ENCODE measurements at regions not wholly inside any gene's neighbourhood (a gene's known extent, or its start where the extent isn't known, plus 50 kb on each side); places are given as distances from the start of the nearest gene placed in this dataset.

DNA sequence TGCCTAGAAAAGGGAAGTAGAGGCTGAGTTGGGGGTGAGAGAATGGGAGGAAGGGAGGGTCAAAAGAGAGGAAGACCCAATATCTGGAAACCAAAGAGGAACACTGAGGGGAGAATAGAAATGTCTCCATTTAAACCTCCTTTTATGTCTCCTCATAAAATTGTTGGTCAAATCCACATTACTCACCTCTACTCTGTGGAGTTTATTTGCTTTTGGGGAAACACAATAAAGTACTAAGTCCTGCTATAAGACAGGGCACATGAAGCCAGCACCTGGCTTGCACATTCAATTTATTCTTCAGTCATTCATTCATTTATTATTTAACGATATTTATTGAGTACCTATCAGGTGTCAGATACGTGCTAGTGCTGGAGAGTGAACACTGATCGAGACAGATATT, 60.3 kb upstream of the NFE2L2 start (continued):
- TF ChIP-seq, protein P1, sequence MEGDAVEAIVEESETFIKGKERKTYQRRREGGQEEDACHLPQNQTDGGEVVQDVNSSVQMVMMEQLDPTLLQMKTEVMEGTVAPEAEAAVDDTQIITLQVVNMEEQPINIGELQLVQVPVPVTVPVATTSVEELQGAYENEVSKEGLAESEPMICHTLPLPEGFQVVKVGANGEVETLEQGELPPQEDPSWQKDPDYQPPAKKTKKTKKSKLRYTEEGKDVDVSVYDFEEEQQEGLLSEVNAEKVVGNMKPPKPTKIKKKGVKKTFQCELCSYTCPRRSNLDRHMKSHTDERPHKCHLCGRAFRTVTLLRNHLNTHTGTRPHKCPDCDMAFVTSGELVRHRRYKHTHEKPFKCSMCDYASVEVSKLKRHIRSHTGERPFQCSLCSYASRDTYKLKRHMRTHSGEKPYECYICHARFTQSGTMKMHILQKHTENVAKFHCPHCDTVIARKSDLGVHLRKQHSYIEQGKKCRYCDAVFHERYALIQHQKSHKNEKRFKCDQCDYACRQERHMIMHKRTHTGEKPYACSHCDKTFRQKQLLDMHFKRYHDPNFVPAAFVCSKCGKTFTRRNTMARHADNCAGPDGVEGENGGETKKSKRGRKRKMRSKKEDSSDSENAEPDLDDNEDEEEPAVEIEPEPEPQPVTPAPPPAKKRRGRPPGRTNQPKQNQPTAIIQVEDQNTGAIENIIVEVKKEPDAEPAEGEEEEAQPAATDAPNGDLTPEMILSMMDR (IDR thresholded peaks at IDR 0.05 in 2 of 3, conservative IDR thresholded peaks at IDR 0.05 in 1 of 3; ENCODE audit: borderline replicate concordance in 1 of 3, insufficient read depth in 1 of 3, low read depth in 2 of 3, low read length in 2 of 3), result no peak
- no peak for TF ChIP-seq SIN3A (IDR thresholded peaks at IDR 0.05; ENCODE audit: low read depth)
- no peak for TF ChIP-seq ZNF274 (IDR thresholded peaks at IDR 0.05; ENCODE audit: low read depth, low read length)
- TF ChIP-seq, protein P2, sequence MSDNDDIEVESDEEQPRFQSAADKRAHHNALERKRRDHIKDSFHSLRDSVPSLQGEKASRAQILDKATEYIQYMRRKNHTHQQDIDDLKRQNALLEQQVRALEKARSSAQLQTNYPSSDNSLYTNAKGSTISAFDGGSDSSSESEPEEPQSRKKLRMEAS (IDR thresholded peaks at IDR 0.05), result no peak
- no peak for TF ChIP-seq RAD21 (IDR thresholded peaks at IDR 0.05; ENCODE audit: low read depth)
- TF ChIP-seq POLR2AphosphoS5 (IDR thresholded peaks at IDR 0.05; ENCODE audit: low read depth, low read length), result no peak
- TF ChIP-seq, protein P3, sequence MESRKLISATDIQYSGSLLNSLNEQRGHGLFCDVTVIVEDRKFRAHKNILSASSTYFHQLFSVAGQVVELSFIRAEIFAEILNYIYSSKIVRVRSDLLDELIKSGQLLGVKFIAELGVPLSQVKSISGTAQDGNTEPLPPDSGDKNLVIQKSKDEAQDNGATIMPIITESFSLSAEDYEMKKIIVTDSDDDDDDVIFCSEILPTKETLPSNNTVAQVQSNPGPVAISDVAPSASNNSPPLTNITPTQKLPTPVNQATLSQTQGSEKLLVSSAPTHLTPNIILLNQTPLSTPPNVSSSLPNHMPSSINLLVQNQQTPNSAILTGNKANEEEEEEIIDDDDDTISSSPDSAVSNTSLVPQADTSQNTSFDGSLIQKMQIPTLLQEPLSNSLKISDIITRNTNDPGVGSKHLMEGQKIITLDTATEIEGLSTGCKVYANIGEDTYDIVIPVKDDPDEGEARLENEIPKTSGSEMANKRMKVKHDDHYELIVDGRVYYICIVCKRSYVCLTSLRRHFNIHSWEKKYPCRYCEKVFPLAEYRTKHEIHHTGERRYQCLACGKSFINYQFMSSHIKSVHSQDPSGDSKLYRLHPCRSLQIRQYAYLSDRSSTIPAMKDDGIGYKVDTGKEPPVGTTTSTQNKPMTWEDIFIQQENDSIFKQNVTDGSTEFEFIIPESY (IDR thresholded peaks at IDR 0.05; ENCODE audit: extremely low read depth, insufficient replicate concordance, low read length), result no peak

DNA sequence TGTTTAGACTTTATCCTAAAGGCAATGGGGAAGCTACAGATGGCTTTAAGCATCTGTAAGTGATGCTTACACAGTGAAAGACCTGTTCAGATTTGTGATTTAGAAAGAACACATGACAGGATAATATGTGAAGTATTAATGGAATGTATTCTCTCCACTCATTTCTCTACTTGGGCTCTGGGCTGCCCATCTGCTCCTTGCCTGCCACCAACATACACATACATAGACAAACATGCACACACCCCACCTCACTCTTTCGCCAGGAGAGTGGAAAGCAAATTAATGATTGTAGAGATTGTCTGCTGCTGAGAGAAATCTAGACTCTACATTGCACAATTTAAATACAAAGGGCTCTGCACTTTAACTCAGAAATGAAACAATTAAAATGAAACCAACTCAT, 61.0 kb upstream of the NFE2L2 start:
- BruUV-seq (replicated peaks), result no TSS peak
- ATAC-seq, result no peak
- Histone ChIP-seq H3K27me3 (ENCODE audit: insufficient read depth, low read length) (no peaks in the 10 kb centered on the region), H3K79me2 (ENCODE audit: insufficient read depth, low read length) (no peaks in the 10 kb centered on the region), H3K9ac (ENCODE audit: low read length) (no peak overlapping the region), H3K4me3 (replicated peaks in 1 of 2; ENCODE audit: low read depth in 1 of 2, low read length in 2 of 2) (no peak overlapping the region), H4K20me1 (ENCODE audit: insufficient read depth) (no peaks in the 10 kb centered on the region), H3K27ac (ENCODE audit: low read depth, low read length) (no peak overlapping the region), H3K4me2 (ENCODE audit: low read length) (no peak overlapping the region), H3K9me2 (ENCODE audit: insufficient read depth) (no peaks in the 10 kb centered on the region), H3K4me1 (ENCODE audit: control insufficient read depth in 1 of 2, insufficient read depth in 2 of 2, low read length in 2 of 2) (peaks cover 4 to 9% of the 10 kb centered on the region in 2 experiments; a peak in 3 of 4 replicates), H2AFZ (ENCODE audit: low read depth, low read length, poor library complexity, severe bottlenecking) (no peak overlapping the region), H3K9me3 (ENCODE audit: control insufficient read depth in 1 of 2, insufficient read depth in 1 of 2, low read depth in 1 of 2, low read length in 2 of 2) (no peaks in the 10 kb centered on the region), H3K36me3 (ENCODE audit: control insufficient read depth in 1 of 2, insufficient read depth in 2 of 2, low read length in 2 of 2) (no peaks in the 10 kb centered on the region)
- ChIA-PET POLR2A (no interaction called here), CTCF (no interaction called here), RAD21 (ENCODE audit: low non-redundant PET in 1 of 2, low total read pairs in 2 of 2, uncharacterized antibody in 2 of 2, unreplicated experiment in 2 of 2) (no interaction called here)
- intact Hi-C loops (cut with micrococcal nuclease), result no loop called here
- TF ChIP-seq JUND (IDR thresholded peaks at IDR 0.05) (no peak), SRF (IDR thresholded peaks at IDR 0.05; ENCODE audit: low read depth) (no peak), EGR1 (IDR thresholded peaks at IDR 0.05; ENCODE audit: low read depth) (no peak)
- TF ChIP-seq, protein P1 (IDR thresholded peaks at IDR 0.05 in 2 of 3, conservative IDR thresholded peaks at IDR 0.05 in 1 of 3; ENCODE audit: borderline replicate concordance in 1 of 3, insufficient read depth in 1 of 3, low read depth in 2 of 3, low read length in 2 of 3), result no peak
- TF ChIP-seq, protein P4, sequence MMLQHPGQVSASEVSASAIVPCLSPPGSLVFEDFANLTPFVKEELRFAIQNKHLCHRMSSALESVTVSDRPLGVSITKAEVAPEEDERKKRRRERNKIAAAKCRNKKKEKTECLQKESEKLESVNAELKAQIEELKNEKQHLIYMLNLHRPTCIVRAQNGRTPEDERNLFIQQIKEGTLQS (IDR thresholded peaks at IDR 0.05), result no peak
- no peak for DNase-seq (ENCODE audit: low read depth, low spot score)

All from HCT116 (cell line).